Loucy (cell line): ENCODE measurements at regions not wholly inside any gene's neighbourhood (a gene's known extent, or its start where the extent isn't known, plus 50 kb on each side); places are given as distances from the start of the nearest gene placed in this dataset.

ENCODE experiments used
- EZH2phosphoT487 ChIP-seq: fragments of 200-600 bp; IDR thresholded peaks from 2 replicates; pipeline ENCODE4 v1.6.1; 2018; ENCODE audit warnings: antibody characterized with exemption, mild to moderate bottlenecking, moderate library complexity, borderline replicate concordance
- TF ChIP-seq, protein P1 (sequence below): fragments of 200-600 bp; sonication (generic); conservative IDR thresholded peaks from 2 replicates; pipeline ENCODE4 v1.5.1; 2014; ENCODE audit warnings: mild to moderate bottlenecking, antibody characterized with exemption, low read length

DNA sequence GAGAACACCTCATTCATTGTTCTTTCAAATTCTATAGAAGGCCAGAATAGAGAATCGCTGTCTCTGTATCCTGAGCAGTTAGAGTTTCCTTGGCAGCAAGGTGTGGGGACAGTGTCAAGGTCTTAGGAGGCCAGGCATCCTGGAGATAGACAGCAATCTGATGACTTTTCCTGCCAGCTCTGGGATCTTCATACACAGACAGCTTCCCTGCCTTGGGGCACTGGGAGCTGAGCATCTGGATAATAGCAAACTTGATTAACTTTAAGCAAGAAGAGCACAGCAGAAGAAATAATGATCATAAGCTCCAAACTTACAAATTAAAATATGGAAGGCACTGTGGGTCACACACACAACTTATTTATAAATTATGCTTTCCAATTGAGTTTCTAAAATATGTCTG is 86.1 kb upstream of the STK32A start:
- TF ChIP-seq, protein P1, sequence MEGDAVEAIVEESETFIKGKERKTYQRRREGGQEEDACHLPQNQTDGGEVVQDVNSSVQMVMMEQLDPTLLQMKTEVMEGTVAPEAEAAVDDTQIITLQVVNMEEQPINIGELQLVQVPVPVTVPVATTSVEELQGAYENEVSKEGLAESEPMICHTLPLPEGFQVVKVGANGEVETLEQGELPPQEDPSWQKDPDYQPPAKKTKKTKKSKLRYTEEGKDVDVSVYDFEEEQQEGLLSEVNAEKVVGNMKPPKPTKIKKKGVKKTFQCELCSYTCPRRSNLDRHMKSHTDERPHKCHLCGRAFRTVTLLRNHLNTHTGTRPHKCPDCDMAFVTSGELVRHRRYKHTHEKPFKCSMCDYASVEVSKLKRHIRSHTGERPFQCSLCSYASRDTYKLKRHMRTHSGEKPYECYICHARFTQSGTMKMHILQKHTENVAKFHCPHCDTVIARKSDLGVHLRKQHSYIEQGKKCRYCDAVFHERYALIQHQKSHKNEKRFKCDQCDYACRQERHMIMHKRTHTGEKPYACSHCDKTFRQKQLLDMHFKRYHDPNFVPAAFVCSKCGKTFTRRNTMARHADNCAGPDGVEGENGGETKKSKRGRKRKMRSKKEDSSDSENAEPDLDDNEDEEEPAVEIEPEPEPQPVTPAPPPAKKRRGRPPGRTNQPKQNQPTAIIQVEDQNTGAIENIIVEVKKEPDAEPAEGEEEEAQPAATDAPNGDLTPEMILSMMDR = no peak
- no peak for TF ChIP-seq EZH2phosphoT487
